OCI-LY7 (cell line): ENCODE measurements at regions not wholly inside any gene's neighbourhood (a gene's known extent, or its start where the extent isn't known, plus 50 kb on each side); places are given as distances from the start of the nearest gene placed in this dataset.

ENCODE experiments used
- EZH2phosphoT487 ChIP-seq: fragments of 200-600 bp; sonication (generic); IDR thresholded peaks from 2 replicates; pipeline ENCODE4 v1.6.1; 2018; ENCODE audit warnings: low read depth, borderline replicate concordance, mild to moderate bottlenecking, mixed run types, antibody characterized with exemption, low read length, moderate library complexity, mixed read lengths
- TF ChIP-seq, protein P1 (sequence below): fragments of 200-600 bp; sonication (generic); conservative IDR thresholded peaks from 2 replicates; pipeline ENCODE4 v1.5.1; 2014; ENCODE audit warnings: mild to moderate bottlenecking, antibody characterized with exemption, low read length, moderate library complexity, mixed read lengths

GRCh38 chr10:43765516-43765915 lies 116.8 kb upstream of the ZNF32 start:
- TF ChIP-seq, protein P1, sequence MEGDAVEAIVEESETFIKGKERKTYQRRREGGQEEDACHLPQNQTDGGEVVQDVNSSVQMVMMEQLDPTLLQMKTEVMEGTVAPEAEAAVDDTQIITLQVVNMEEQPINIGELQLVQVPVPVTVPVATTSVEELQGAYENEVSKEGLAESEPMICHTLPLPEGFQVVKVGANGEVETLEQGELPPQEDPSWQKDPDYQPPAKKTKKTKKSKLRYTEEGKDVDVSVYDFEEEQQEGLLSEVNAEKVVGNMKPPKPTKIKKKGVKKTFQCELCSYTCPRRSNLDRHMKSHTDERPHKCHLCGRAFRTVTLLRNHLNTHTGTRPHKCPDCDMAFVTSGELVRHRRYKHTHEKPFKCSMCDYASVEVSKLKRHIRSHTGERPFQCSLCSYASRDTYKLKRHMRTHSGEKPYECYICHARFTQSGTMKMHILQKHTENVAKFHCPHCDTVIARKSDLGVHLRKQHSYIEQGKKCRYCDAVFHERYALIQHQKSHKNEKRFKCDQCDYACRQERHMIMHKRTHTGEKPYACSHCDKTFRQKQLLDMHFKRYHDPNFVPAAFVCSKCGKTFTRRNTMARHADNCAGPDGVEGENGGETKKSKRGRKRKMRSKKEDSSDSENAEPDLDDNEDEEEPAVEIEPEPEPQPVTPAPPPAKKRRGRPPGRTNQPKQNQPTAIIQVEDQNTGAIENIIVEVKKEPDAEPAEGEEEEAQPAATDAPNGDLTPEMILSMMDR: no peak
- TF ChIP-seq EZH2phosphoT487: no peak
